GM21381 (cell line): ENCODE measurements at regions not wholly inside any gene's neighbourhood (a gene's known extent, or its start where the extent isn't known, plus 50 kb on each side); places are given as distances from the start of the nearest gene placed in this dataset.

Source experiments
- ATAC-seq: cut with Tn5 transposase; IDR thresholded peaks from one replicate; pipeline ENCODE4 v1.9.1; 2021; ENCODE audit warnings: mild to moderate bottlenecking, moderate library complexity; ENCODE audit not compliant: unreplicated experiment

GRCh38 chr9:14560194-14560593 is 133.0 kb downstream of the ZDHHC21 start:
- peak; percentile 69 for ATAC-seq

GRCh38 chr9:14554886-14555285 is 138.3 kb downstream of the ZDHHC21 start:
- ATAC-seq, result no peak

- ATAC-seq, result no peak
These were observed 145.8 kb downstream of the ZDHHC21 start for GRCh38 chr9:14547245-14548060.

- no peak for ATAC-seq
These were observed 146.5 kb downstream of the ZDHHC21 start for GRCh38 chr9:14546693-14547092.

- ATAC-seq, result no peak
These were observed 151.2 kb downstream of the ZDHHC21 start for GRCh38 chr9:14542071-14542470.

GRCh38 chr9:14538526-14538925 is 154.7 kb downstream of the ZDHHC21 start:
- ATAC-seq, result no peak

GRCh38 chr9:14535161-14535955 is 157.9 kb downstream of the ZDHHC21 start:
- ATAC-seq, result no peak

- ATAC-seq, result no peak
These were observed 159.2 kb downstream of the ZDHHC21 start for GRCh38 chr9:14533867-14534640.

- ATAC-seq, result no peak
These were observed 160.6 kb downstream of the ZDHHC21 start for GRCh38 chr9:14532456-14533115.

GRCh38 chr9:14531341-14532269 is 161.6 kb downstream of the ZDHHC21 start:
- ATAC-seq, result no peak

GRCh38 chr9:14530841-14531240 is 162.4 kb downstream of the ZDHHC21 start:
- no peak for ATAC-seq

GRCh38 chr9:14530366-14530765 is 162.9 kb downstream of the ZDHHC21 start:
- ATAC-seq, result no peak

- ATAC-seq, result no peak
These were observed 163.6 kb downstream of the ZDHHC21 start for GRCh38 chr9:14529629-14530028.

GRCh38 chr9:14529054-14529453 is 164.2 kb downstream of the ZDHHC21 start:
- ATAC-seq, result no peak

- no peak for ATAC-seq
These were observed 166.7 kb downstream of the ZDHHC21 start for GRCh38 chr9:14526504-14526903.

- ATAC-seq, result no peak
These were observed 167.4 kb downstream of the ZDHHC21 start for GRCh38 chr9:14525856-14526255.

- ATAC-seq, result no peak
These were observed 168.2 kb downstream of the ZDHHC21 start for GRCh38 chr9:14524873-14525515.

- no peak for ATAC-seq
These were observed 169.7 kb downstream of the ZDHHC21 start for GRCh38 chr9:14523545-14523944.
